SHP77 (cell line): ENCODE measurements at regions not wholly inside any gene's neighbourhood (a gene's known extent, or its start where the extent isn't known, plus 50 kb on each side); places are given as distances from the start of the nearest gene placed in this dataset.
"Not testable (repeated sequence)": the region's sequence is repeated elsewhere in the genome, so short reads cannot be mapped to it uniquely, and the experiment has no call there.

Source experiments
- DNase-seq, 2 experiments: peaks; one replicate each; lab custom pipeline; 2025; lab: John Stamatoyannopoulos, UW

DNA sequence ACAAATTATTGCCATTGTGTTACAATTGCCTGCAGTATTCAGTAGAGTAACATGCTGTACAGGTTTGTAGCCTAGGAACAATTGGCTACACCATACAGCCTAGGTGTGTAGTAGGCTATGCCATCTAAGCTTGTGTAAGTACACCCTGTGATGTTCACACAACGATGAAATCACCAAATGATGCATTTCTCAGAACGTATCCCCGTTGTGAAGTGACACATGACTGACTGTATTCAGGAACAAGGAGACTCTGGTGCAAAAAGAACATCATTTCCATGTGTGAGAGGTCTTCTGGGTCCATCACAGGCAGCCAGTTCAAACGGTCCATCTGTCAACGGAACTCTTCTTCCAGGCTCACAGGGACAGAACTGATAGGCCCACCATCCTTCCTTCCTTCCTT is 263.7 kb downstream of the ANAPC1 start:
- no peak for DNase-seq

GRCh38 chr2:111622859-111623258 is 261.1 kb downstream of the ANAPC1 start:
- no peak for DNase-seq

DNA sequence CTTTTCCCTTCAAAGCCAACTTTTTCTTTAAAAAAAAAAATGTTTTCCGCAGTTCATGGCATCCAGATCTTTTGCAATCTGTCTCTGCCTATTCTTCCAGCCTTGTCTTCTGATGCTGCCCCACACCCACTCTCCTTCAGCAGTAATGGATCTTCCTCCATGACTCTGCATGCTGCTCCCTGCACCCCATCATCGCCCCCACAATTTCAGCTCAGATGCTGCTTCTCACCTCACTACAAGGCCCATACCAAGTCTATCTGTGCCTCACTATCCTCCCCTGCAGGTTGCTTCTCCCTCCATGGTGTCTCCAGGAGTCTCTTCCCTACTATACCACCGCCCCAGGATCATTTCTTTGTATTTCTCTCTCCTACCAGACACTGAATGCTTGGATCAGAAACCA is 260.6 kb downstream of the ANAPC1 start:
- DNase-seq = no peak

GRCh38 chr2:111624411-111625156 is 259.4 kb downstream of the ANAPC1 start:
- DNase-seq = no peak

- DNase-seq = not testable (repeated sequence)
Observed at GRCh38 chr2:111625157-111625537, 258.8 kb downstream of the ANAPC1 start.

- DNase-seq = no peak
Observed at GRCh38 chr2:111626037-111626864, 257.7 kb downstream of the ANAPC1 start.

- no peak for DNase-seq
Observed at GRCh38 chr2:111626865-111627163, 257.2 kb downstream of the ANAPC1 start.

DNA sequence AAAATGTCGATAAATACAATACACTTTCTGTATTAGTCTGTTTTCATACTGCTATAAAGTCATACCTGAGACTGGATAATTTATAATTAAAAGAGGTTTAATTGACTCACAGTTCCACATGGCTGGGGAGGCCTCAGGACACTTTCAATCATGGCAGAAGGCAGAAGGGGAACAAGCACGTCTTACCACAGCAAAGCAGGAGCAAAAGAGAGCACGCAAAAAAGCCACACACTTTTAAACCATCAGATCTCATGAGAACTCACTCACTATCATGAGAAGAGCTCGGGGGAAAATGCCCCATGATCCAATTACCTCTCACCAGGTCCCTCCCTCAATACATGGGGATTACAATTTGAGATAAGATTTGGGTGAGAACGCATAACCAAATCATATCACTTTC is 256.7 kb downstream of the ANAPC1 start:
- DNase-seq = no peak

DNA sequence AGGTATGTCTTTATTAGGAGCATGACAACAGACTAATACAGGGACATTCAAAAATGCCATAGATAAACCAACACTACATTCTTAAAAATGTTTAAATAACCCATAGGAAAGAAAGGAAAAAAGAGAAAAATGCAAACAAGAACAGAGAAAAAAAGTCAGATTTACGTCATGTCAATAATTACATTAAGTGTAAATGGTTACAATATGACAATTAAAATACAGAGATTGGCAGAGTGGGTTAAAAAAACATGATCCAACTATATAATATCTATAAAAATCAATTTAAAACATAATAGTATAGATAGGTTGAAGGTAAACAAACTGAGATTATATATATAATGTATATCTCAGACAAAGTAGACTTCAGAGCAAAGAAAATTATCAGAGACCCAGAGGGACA is 255.8 kb downstream of the ANAPC1 start:
- DNase-seq = no peak

GRCh38 chr2:111629983-111630382 is 254.0 kb downstream of the ANAPC1 start:
- no peak for DNase-seq

DNA sequence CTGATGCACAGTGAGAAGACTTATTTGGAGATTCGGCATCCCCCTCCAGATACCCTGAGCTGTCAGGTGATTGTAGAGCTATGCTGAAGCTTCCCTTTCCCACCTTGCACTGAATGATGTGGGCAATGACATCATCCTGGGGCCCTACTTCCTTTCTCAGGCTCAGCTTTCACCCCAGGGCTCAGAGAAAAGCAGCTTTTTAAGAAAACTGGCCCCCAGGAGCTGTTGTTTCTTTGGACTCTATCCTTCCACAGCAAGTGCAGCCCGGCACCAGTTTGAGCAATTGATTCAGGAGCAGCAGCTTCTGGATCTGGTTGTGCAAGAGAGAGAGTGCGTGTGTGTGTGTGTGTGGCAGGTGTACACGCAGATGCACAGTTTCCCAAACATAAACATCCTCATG is 251.3 kb downstream of the ANAPC1 start:
- DNase-seq = no peak

- DNase-seq = no peak
Observed at GRCh38 chr2:111633189-111633588, 250.8 kb downstream of the ANAPC1 start.

DNA sequence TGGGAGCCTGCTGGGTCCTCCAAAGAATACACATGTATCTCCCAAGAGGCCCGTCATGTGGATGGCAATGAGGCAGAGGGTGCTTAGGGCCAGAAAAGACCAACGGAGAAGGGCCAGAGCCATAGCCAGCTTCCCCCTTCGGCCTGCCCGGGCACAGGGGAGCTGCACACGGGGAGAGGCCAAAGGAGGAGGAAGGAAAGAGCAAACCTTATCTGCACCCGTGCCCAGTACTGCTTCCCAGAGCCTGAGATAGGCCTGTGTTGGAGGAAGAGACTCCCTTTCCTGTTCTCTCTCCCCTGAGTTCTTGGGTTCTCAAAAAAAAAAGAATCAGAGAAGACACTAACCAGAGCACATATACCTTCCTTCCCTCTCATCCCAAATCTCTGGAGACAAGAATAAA is 250.3 kb downstream of the ANAPC1 start:
- no peak for DNase-seq

DNA sequence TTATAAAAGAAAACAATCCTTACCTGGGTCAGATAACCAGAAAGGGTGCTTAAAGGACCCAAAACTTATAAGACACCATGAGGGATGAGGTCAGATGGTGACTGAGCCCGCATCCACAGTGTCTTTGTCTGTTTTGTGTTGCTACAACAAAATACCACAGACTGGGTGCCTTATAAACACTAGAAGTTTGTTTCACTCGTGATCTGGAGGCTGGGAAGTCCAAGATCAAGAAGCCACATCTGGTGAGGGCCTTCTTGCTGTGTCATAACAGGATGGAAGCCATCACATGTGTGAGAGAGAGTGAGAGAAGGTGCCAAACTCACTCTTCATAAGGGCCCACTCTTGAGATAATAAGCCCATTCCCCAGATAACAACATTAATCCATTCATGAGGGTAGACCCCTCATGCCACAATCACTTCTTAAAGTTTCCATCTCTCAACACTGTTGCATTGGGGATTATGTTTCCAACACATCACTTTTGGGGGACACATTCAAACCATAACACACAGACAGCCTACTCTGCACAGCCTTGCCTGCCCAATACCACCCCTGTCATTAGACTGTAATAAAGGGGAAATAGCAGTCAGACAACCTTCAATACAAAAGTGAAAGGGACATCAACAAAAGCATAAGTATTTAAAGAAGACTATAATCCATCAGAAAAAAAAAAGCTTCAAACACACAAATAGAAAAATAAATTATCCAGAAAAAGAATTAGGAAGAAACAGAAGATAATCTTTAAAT is 249.8 kb downstream of the ANAPC1 start:
- DNase-seq = no peak

- no peak for DNase-seq
Observed at GRCh38 chr2:111634995-111635538, 248.9 kb downstream of the ANAPC1 start.

GRCh38 chr2:111636905-111637304 is 247.1 kb downstream of the ANAPC1 start:
- no peak for DNase-seq

DNA sequence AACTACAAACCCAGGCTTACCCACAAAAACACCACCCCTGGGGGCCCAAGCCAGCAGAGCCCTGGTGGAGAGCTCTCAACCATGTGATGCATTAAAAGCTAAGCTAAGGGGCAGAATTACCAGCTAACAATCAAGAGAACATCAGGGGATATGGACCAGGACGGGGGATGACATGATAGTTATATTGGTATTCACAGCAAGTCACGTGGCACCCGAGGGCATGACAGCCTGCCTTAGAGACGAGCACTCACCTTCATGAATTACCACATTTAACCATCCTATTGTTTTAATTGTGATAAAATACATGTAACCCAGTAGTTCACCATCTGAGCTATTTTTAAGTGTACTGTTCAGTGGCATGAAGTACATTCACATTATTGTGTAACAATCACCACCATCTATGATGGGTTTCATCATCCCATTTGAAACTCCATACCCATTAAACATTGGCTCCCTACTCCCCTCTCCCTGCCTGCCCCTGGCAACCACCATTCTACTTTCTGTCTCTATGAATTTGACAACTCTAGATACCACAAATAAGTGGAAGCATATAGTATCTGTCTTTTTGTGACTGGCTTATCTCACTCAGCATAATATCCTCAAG is 245.6 kb downstream of the ANAPC1 start:
- no peak for DNase-seq

GRCh38 chr2:111640480-111640879 is 243.5 kb downstream of the ANAPC1 start:
- DNase-seq = no peak

DNA sequence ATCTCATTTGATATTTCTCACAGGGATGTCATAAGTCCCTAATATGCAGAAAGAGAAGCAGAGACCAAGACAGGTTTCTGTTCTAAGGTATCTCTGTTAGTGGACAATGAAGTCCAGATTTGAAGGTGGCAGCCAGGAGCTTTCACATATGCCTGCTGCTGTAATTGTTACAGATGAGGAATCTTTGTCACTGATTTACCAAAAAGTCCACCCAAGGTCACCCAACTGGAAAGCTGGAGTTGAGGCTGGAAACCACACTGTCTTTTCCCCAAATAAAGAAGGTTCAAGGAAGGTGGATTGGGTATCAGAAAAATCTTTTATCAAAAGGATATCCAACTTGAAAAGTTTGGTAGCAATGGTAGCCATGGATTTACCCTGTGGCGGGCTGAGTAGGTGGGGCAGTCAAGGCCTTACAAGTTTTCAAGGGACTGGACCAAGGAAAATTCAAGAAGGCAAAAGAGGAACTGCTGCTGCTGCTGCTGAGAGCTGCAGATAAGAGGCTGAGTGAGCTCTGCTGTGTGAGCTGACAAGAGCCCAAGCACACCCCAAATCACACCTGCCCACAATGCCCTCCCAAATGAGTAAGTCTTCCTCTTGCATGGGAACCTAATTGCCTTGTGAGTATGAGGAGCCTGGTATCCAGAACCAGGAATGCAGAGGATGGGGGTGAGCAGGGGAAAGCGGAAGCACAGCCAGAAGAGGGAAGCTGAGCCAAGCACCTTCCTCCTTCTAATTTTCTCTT is 241.2 kb downstream of the ANAPC1 start:
- no peak for DNase-seq

DNA sequence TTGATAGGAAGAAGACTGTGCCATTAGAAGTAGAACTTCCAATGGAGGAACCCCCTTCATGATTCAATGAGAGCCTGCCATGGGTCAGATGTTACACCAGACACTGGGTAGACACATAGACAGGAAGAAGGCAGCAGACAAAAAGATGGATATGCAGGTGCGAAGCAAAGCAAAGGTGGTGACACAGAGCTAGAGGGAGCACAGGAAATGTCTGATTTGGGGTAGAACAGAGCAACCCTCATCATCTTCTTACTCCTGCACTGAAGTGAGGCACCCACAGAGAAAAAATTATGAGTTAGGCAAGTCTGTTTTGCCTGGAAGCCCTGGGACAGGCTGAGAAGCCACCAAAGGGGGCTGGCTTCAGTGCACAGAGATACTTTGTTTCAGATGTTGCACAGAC is 240.2 kb downstream of the ANAPC1 start:
- DNase-seq = no peak

- DNase-seq = no peak
Observed at GRCh38 chr2:111647359-111647758, 236.6 kb downstream of the ANAPC1 start.

DNA sequence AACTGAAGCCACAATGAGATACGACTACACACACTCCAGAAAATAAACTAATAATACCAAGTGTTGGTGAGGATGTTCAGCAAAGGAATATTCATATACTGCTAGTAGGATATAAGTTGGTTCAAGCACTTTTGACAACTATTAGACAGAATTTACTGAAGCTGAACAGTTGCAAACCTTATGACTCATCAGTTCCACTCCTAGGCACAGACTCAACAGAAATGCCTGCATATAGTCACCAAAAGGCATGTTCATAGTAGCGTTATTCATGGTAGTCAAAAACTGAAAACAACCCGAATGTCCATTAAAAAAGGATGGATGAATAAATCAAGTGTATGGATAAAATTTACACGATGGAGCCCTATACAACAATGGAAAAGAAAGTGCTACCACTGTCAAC is 232.0 kb downstream of the ANAPC1 start:
- no peak for DNase-seq
